OCI-LY7 (cell line): ENCODE measurements at regions not wholly inside any gene's neighbourhood (a gene's known extent, or its start where the extent isn't known, plus 50 kb on each side); places are given as distances from the start of the nearest gene placed in this dataset.

Source experiments
- CTCF ChIP-seq: fragments of 200-600 bp; sonication (generic); conservative IDR thresholded peaks from 2 replicates; pipeline ENCODE4 v1.5.1; 2014; ENCODE audit warnings: mild to moderate bottlenecking, antibody characterized with exemption, low read length, moderate library complexity, mixed read lengths
- EZH2phosphoT487 ChIP-seq: fragments of 200-600 bp; sonication (generic); IDR thresholded peaks from 2 replicates; pipeline ENCODE4 v1.6.1; 2018; ENCODE audit warnings: low read depth, borderline replicate concordance, mild to moderate bottlenecking, mixed run types, antibody characterized with exemption, low read length, moderate library complexity, mixed read lengths

GRCh38 chr10:44589944-44590449 lies 205.1 kb upstream of the CXCL12 start:
- TF ChIP-seq CTCF, result no peak
- TF ChIP-seq EZH2phosphoT487, result no peak
